Smooth muscle cell (in vitro differentiated cells): ENCODE measurements at regions not wholly inside any gene's neighbourhood (a gene's known extent, or its start where the extent isn't known, plus 50 kb on each side); places are given as distances from the start of the nearest gene placed in this dataset.

Experiments
- DNase-seq: peaks from one replicate; lab custom pipeline; 2025; ENCODE audit not compliant: unreplicated experiment; lab: John Stamatoyannopoulos, UW
- H2AFZ ChIP-seq: fragments of 200-600 bp; sonication (generic); 2 replicates; pipeline ENCODE4 v1.6.0; 2016; ENCODE audit warnings: antibody characterized with exemption, low read depth, mild to moderate bottlenecking
- H3F3A ChIP-seq: fragments of 200-600 bp; sonication (generic); 2 replicates; pipeline ENCODE4 v1.6.0; 2017; ENCODE audit warnings: antibody characterized with exemption, low read depth
- H3K27ac ChIP-seq: fragments of 200-600 bp; sonication (generic); 2 replicates; pipeline ENCODE4 v1.5.1; 2016; ENCODE audit warnings: low read depth, mild to moderate bottlenecking
- H3K27me3 ChIP-seq: fragments of 200-600 bp; sonication (generic); 2 replicates; pipeline ENCODE4 v1.6.1; 2016; ENCODE audit warnings: low read depth, mild to moderate bottlenecking
- H3K36me3 ChIP-seq: fragments of 200-600 bp; sonication (generic); 2 replicates; pipeline ENCODE4 v1.5.1; 2016; ENCODE audit warnings: low read depth
- H3K4me1 ChIP-seq: fragments of 200-600 bp; sonication (generic); 2 replicates; pipeline ENCODE4 v1.5.1; 2016; ENCODE audit warnings: low read depth
- H3K4me2 ChIP-seq: fragments of 200-600 bp; sonication (generic); 2 replicates; pipeline ENCODE4 v1.6.0; 2016; ENCODE audit warnings: mild to moderate bottlenecking
- H3K4me3 ChIP-seq: fragments of 200-600 bp; sonication (generic); 2 replicates; pipeline ENCODE4 v1.5.1; 2016; ENCODE audit warnings: mild to moderate bottlenecking
- H3K79me2 ChIP-seq: fragments of 200-600 bp; sonication (generic); 2 replicates; pipeline ENCODE4 v1.6.0; 2016; ENCODE audit warnings: low read depth, mild to moderate bottlenecking
- H3K9ac ChIP-seq: fragments of 200-600 bp; sonication (generic); 2 replicates; pipeline ENCODE4 v1.6.0; 2016; ENCODE audit warnings: low read depth
- H3K9me3 ChIP-seq: fragments of 200-600 bp; sonication (generic); replicated peaks from 2 replicates; pipeline ENCODE4 v1.5.1; 2016; ENCODE audit warnings: low read depth
- H4K20me1 ChIP-seq: fragments of 200-600 bp; sonication (generic); 2 replicates; pipeline ENCODE4 v1.6.0; 2016; ENCODE audit warnings: low read depth
- CTCF ChIP-seq: fragments of 200-600 bp; sonication (generic); IDR thresholded peaks from 2 replicates; pipeline ENCODE4 v1.5.1; 2017; ENCODE audit warnings: borderline replicate concordance, mild to moderate bottlenecking, antibody characterized with exemption; ENCODE audit not compliant: insufficient read depth, poor library complexity, severe bottlenecking
- WGBS: methylation state at CpG from one replicate; pipeline ENCODE4 v1.1.7; 2016; ENCODE audit warnings: low lambda C conversion rate; 5-methylcytosine and 5-hydroxymethylcytosine counted together

- no peak overlapping the region for H3K27ac ChIP-seq
- no peaks in the 10 kb centered on the region for H3K4me1 ChIP-seq
- H3K9ac ChIP-seq: no peak overlapping the region
- H3K79me2 ChIP-seq: no peaks in the 10 kb centered on the region
- H3K4me2 ChIP-seq: no peak overlapping the region
- no peaks in the 10 kb centered on the region for H3K27me3 ChIP-seq
- H3K4me3 ChIP-seq: no peak overlapping the region
- no peaks in the 10 kb centered on the region for H3K9me3 ChIP-seq
- no peak for TF ChIP-seq CTCF
- H4K20me1 ChIP-seq: no peaks in the 10 kb centered on the region
- no peak overlapping the region for H2AFZ ChIP-seq
- no peaks in the 10 kb centered on the region for H3F3A ChIP-seq
- no peak for DNase-seq
- H3K36me3 ChIP-seq: no peaks in the 10 kb centered on the region
Observed at GRCh38 chr7:54465095-54465494, 77.1 kb upstream of the VSTM2A start.

GRCh38 chr7:54469740-54470139, 72.4 kb upstream of the VSTM2A start:
- H3K4me3 ChIP-seq: no peak overlapping the region
- no peaks in the 10 kb centered on the region for H3F3A ChIP-seq
- H4K20me1 ChIP-seq: no peaks in the 10 kb centered on the region
- H3K4me2 ChIP-seq: no peak overlapping the region
- H3K27me3 ChIP-seq: no peaks in the 10 kb centered on the region
- no peaks in the 10 kb centered on the region for H3K9me3 ChIP-seq
- no peak for TF ChIP-seq CTCF
- DNase-seq: no peak
- no peaks in the 10 kb centered on the region for H3K79me2 ChIP-seq
- H3K4me1 ChIP-seq: no peaks in the 10 kb centered on the region
- H2AFZ ChIP-seq: no peak overlapping the region
- 96% methylated on average over 10 of the region's 10 CpGs for WGBS
- H3K36me3 ChIP-seq: no peaks in the 10 kb centered on the region
- H3K9ac ChIP-seq: no peak overlapping the region
- no peak overlapping the region for H3K27ac ChIP-seq

- Histone ChIP-seq H4K20me1 (no peaks in the 10 kb centered on the region), H3K4me1 (no peaks in the 10 kb centered on the region)
- WGBS: 96% methylated on average over 1 of the region's 1 CpG
Observed at GRCh38 chr7:54476609-54477008, 65.6 kb upstream of the VSTM2A start.

More at GRCh38 chr7:54476609-54477008, 65.6 kb upstream of the VSTM2A start:
- Histone ChIP-seq H3K4me3 (no peak overlapping the region), H3K4me2 (no peak overlapping the region), H3F3A (no peaks in the 10 kb centered on the region), H3K79me2 (no peaks in the 10 kb centered on the region), H3K27me3 (peaks cover 3% of the 10 kb centered on the region), H2AFZ (no peak overlapping the region), H3K9ac (no peak overlapping the region), H3K9me3 (no peaks in the 10 kb centered on the region), H3K27ac (no peak overlapping the region), H3K36me3 (no peaks in the 10 kb centered on the region)
- no peak for DNase-seq
- TF ChIP-seq CTCF: no peak
